Embryonic facial prominence (tissue), 1 donor: ENCODE measurements at regions not wholly inside any gene's neighbourhood (a gene's known extent, or its start where the extent isn't known, plus 50 kb on each side); places are given as distances from the start of the nearest gene placed in this dataset.
"Not testable (repeated sequence)": the region's sequence is repeated elsewhere in the genome, so short reads cannot be mapped to it uniquely, and the experiment has no call there.

Source experiments
- DNase-seq: peaks from one replicate; pipeline ENCODE4 v3.0.0-alpha.2; 2016; ENCODE audit errors: extremely low spot score

GRCh38 chr4:147246096-147246495 lies 234.8 kb upstream of the EDNRA start:
- no peak for DNase-seq

- not testable (repeated sequence) for DNase-seq
These were observed 234.4 kb upstream of the EDNRA start for GRCh38 chr4:147246528-147246927.

- no peak for DNase-seq
These were observed 233.3 kb upstream of the EDNRA start for GRCh38 chr4:147247579-147247978.

- DNase-seq = no peak
These were observed 230.8 kb upstream of the EDNRA start for GRCh38 chr4:147250062-147250461.

GRCh38 chr4:147255268-147255667 lies 225.6 kb upstream of the EDNRA start:
- not testable (repeated sequence) for DNase-seq

- DNase-seq = not testable (repeated sequence)
These were observed 221.6 kb upstream of the EDNRA start for GRCh38 chr4:147259271-147259670.

- DNase-seq = no peak
These were observed 196.6 kb upstream of the EDNRA start for GRCh38 chr4:147284256-147284835.

GRCh38 chr4:147284935-147285334 lies 196.0 kb upstream of the EDNRA start:
- DNase-seq = no peak

- DNase-seq = no peak
These were observed 195.1 kb upstream of the EDNRA start for GRCh38 chr4:147285751-147286150.

- DNase-seq = no peak
These were observed 193.9 kb upstream of the EDNRA start for GRCh38 chr4:147286846-147287587.

GRCh38 chr4:147287588-147287890 lies 193.4 kb upstream of the EDNRA start:
- DNase-seq = no peak

- DNase-seq = no peak
These were observed 192.4 kb upstream of the EDNRA start for GRCh38 chr4:147288512-147288911.

GRCh38 chr4:147289181-147289580 lies 191.7 kb upstream of the EDNRA start:
- no peak for DNase-seq

- DNase-seq = not testable (repeated sequence)
These were observed 188.1 kb upstream of the EDNRA start for GRCh38 chr4:147292604-147293313.

- DNase-seq = not testable (repeated sequence)
These were observed 187.6 kb upstream of the EDNRA start for GRCh38 chr4:147293314-147293677.

GRCh38 chr4:147299205-147299604 lies 181.7 kb upstream of the EDNRA start:
- no peak for DNase-seq

GRCh38 chr4:147303174-147303872 lies 177.6 kb upstream of the EDNRA start:
- no peak for DNase-seq

- no peak for DNase-seq
These were observed 177.0 kb upstream of the EDNRA start for GRCh38 chr4:147303873-147304229.

- DNase-seq = no peak
These were observed 172.8 kb upstream of the EDNRA start for GRCh38 chr4:147307896-147308674.

- no peak for DNase-seq
These were observed 171.5 kb upstream of the EDNRA start for GRCh38 chr4:147309434-147309833.

- no peak for DNase-seq
These were observed 170.6 kb upstream of the EDNRA start for GRCh38 chr4:147310312-147310711.

GRCh38 chr4:147311956-147312355 lies 168.9 kb upstream of the EDNRA start:
- DNase-seq = no peak
